ENCODE measurements at regions not wholly inside any gene's neighbourhood (a gene's known extent, or its start where the extent isn't known, plus 50 kb on each side); places are given as distances from the start of the nearest gene placed in this dataset.

GRCh38 chr6:105499931-105500330 is 97.0 kb upstream of the PREP start:
- intact Hi-C loops (cut with DNase I; ENCODE audit: low total_unique reads): no loop called here
- no peaks in the 10 kb centered on the region for H3K9me3 ChIP-seq
- H3K27me3 ChIP-seq: no peaks in the 10 kb centered on the region
- DNase-seq (no peak), ATAC-seq (no peak)
- TF ChIP-seq POLR2A (IDR thresholded peaks at IDR 0.05) (no peak), CTCF (IDR thresholded peaks at IDR 0.05 in 4 of 5, conservative IDR thresholded peaks at IDR 0.05 in 1 of 5) (no peak)
- in situ Hi-C loops (cut with MboI; ENCODE audit: low sequenced_read_pairs in 4 of 4): no loop called here
- no peaks in the 10 kb centered on the region for H3K4me1 ChIP-seq
- no peaks in the 10 kb centered on the region for H3K36me3 ChIP-seq
- no peak overlapping the region for H3K27ac ChIP-seq
- H3K4me3 ChIP-seq: no peak overlapping the region

GRCh38 chr6:105499136-105499870 is 96.4 kb upstream of the PREP start:
- ATAC-seq (no peak), DNase-seq (no peak)
- TF ChIP-seq POLR2A (IDR thresholded peaks at IDR 0.05): no peak
- no peaks in the 10 kb centered on the region for H3K27me3 ChIP-seq
- no peaks in the 10 kb centered on the region for H3K36me3 ChIP-seq
- no peak overlapping the region for H3K4me3 ChIP-seq
- H3K27ac ChIP-seq: no peak overlapping the region
- H3K4me1 ChIP-seq: no peaks in the 10 kb centered on the region
- in situ Hi-C loops (cut with MboI; ENCODE audit: low sequenced_read_pairs in 4 of 4): no loop called here
- no peaks in the 10 kb centered on the region for H3K9me3 ChIP-seq
- intact Hi-C loops (cut with DNase I; ENCODE audit: low total_unique reads): no loop called here

- Histone ChIP-seq H3K4me1 (peaks cover 3 to 17% of the 10 kb centered on the region in 2 donors), H3K9me3 (no peaks in the 10 kb centered on the region), H3K4me3 (no peak overlapping the region), H3K27me3 (no peaks in the 10 kb centered on the region), H3K27ac (no peak overlapping the region), H3K36me3 (no peaks in the 10 kb centered on the region)
- no peak for TF ChIP-seq POLR2A (IDR thresholded peaks at IDR 0.05)
- TF ChIP-seq CTCF (IDR thresholded peaks at IDR 0.05 in 4 of 5, conservative IDR thresholded peaks at IDR 0.05 in 1 of 5): no peak
- intact Hi-C loops (cut with DNase I; ENCODE audit: low total_unique reads): no loop called here
- in situ Hi-C loops (cut with MboI; ENCODE audit: low sequenced_read_pairs in 4 of 4): no loop called here
- no peak for DNase-seq
- ATAC-seq: no peak
Observed at GRCh38 chr6:105497549-105497948, 94.7 kb upstream of the PREP start.

GRCh38 chr6:105495515-105495914 is 92.6 kb upstream of the PREP start:
- no peaks in the 10 kb centered on the region for H3K9me3 ChIP-seq
- TF ChIP-seq POLR2A (IDR thresholded peaks at IDR 0.05) (no peak), CTCF (IDR thresholded peaks at IDR 0.05 in 4 of 5, conservative IDR thresholded peaks at IDR 0.05 in 1 of 5) (no peak)
- intact Hi-C loops (cut with DNase I; ENCODE audit: low total_unique reads): no loop called here

GRCh38 chr6:105494688-105495087 is 91.8 kb upstream of the PREP start:
- in situ Hi-C loops (cut with MboI; ENCODE audit: low sequenced_read_pairs in 4 of 4): no loop called here

More at GRCh38 chr6:105495515-105495914, 92.6 kb upstream of the PREP start:
- ATAC-seq: no peak
- Histone ChIP-seq H3K36me3 (no peaks in the 10 kb centered on the region), H3K27me3 (no peaks in the 10 kb centered on the region), H3K4me3 (no peak overlapping the region), H3K27ac (no peak overlapping the region), H3K4me1 (peaks cover 7 to 17% of the 10 kb centered on the region in 2 donors)
- DNase-seq: no peak
- in situ Hi-C loops (cut with MboI; ENCODE audit: low sequenced_read_pairs in 4 of 4): no loop called here

More at GRCh38 chr6:105494688-105495087, 91.8 kb upstream of the PREP start:
- H3K27ac ChIP-seq: no peak overlapping the region
- DNase-seq (no peak), ATAC-seq (no peak)
- intact Hi-C loops (cut with DNase I; ENCODE audit: low total_unique reads): no loop called here
- H3K4me1 ChIP-seq: peaks cover 7 to 17% of the 10 kb centered on the region in 2 donors
- H3K9me3 ChIP-seq: no peaks in the 10 kb centered on the region
- no peaks in the 10 kb centered on the region for H3K36me3 ChIP-seq
- no peak overlapping the region for H3K4me3 ChIP-seq
- no peaks in the 10 kb centered on the region for H3K27me3 ChIP-seq
- TF ChIP-seq CTCF (IDR thresholded peaks at IDR 0.05 in 4 of 5, conservative IDR thresholded peaks at IDR 0.05 in 1 of 5) (no peak), POLR2A (IDR thresholded peaks at IDR 0.05) (no peak)

Data from gastrocnemius medialis (tissue), 4 donors.